ENCODE measurements at regions not wholly inside any gene's neighbourhood (a gene's known extent, or its start where the extent isn't known, plus 50 kb on each side); places are given as distances from the start of the nearest gene placed in this dataset.

- no peak for DNase-seq (ENCODE audit: low read depth)
- no peak for TF ChIP-seq MYC (IDR thresholded peaks at IDR 0.05; ENCODE audit: low read depth, low read length)
- TF ChIP-seq, protein P1, sequence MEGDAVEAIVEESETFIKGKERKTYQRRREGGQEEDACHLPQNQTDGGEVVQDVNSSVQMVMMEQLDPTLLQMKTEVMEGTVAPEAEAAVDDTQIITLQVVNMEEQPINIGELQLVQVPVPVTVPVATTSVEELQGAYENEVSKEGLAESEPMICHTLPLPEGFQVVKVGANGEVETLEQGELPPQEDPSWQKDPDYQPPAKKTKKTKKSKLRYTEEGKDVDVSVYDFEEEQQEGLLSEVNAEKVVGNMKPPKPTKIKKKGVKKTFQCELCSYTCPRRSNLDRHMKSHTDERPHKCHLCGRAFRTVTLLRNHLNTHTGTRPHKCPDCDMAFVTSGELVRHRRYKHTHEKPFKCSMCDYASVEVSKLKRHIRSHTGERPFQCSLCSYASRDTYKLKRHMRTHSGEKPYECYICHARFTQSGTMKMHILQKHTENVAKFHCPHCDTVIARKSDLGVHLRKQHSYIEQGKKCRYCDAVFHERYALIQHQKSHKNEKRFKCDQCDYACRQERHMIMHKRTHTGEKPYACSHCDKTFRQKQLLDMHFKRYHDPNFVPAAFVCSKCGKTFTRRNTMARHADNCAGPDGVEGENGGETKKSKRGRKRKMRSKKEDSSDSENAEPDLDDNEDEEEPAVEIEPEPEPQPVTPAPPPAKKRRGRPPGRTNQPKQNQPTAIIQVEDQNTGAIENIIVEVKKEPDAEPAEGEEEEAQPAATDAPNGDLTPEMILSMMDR (IDR thresholded peaks at IDR 0.05; ENCODE audit: low read depth, low read length): no peak
- no peak for TF ChIP-seq MAX (IDR thresholded peaks at IDR 0.05; ENCODE audit: low read depth, low read length)
- no peak for TF ChIP-seq POLR2A (IDR thresholded peaks at IDR 0.05; ENCODE audit: extremely low read depth, insufficient read length)
- H3K4me3 ChIP-seq (ENCODE audit: low read depth, low read length): no peak overlapping the region
These were observed 66.5 kb upstream of the NPAS2 start for GRCh38 chr2:100753444-100753843.

DNA sequence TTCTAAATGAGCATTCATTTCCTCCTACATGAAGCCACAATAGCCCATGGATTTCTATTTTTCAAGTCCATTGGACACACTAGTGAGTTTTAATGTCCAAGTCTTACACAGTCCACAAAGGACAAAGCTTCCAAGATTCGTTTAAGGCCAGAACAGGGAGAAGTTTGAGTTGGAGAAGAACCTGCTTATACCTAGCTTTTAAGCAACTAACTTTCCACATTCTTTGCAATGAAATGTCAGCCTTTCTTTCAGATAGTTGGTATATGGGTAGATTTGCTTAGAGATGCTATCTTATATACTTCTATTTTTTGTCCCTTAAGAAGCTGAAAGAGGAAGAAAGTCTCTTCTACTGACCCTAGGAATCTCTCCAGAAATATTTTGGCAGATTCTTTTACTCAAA lies 66.1 kb upstream of the NPAS2 start:
- no peak for DNase-seq (ENCODE audit: low read depth)
- TF ChIP-seq, protein P1 (IDR thresholded peaks at IDR 0.05; ENCODE audit: low read depth, low read length): no peak
- TF ChIP-seq POLR2A (IDR thresholded peaks at IDR 0.05; ENCODE audit: extremely low read depth, insufficient read length): no peak
- no peak for TF ChIP-seq MAX (IDR thresholded peaks at IDR 0.05; ENCODE audit: low read depth, low read length)
- no peak for TF ChIP-seq MYC (IDR thresholded peaks at IDR 0.05; ENCODE audit: low read depth, low read length)
- H3K4me3 ChIP-seq (ENCODE audit: low read depth, low read length): no peak overlapping the region

GRCh38 chr2:100754951-100755350 lies 65.0 kb upstream of the NPAS2 start:
- no peak overlapping the region for H3K4me3 ChIP-seq (ENCODE audit: low read depth, low read length)
- no peak for DNase-seq (ENCODE audit: low read depth)
- TF ChIP-seq POLR2A (IDR thresholded peaks at IDR 0.05; ENCODE audit: extremely low read depth, insufficient read length) (no peak), MAX (IDR thresholded peaks at IDR 0.05; ENCODE audit: low read depth, low read length) (no peak), MYC (IDR thresholded peaks at IDR 0.05; ENCODE audit: low read depth, low read length) (no peak)
- TF ChIP-seq, protein P1 (IDR thresholded peaks at IDR 0.05; ENCODE audit: low read depth, low read length): no peak

DNA sequence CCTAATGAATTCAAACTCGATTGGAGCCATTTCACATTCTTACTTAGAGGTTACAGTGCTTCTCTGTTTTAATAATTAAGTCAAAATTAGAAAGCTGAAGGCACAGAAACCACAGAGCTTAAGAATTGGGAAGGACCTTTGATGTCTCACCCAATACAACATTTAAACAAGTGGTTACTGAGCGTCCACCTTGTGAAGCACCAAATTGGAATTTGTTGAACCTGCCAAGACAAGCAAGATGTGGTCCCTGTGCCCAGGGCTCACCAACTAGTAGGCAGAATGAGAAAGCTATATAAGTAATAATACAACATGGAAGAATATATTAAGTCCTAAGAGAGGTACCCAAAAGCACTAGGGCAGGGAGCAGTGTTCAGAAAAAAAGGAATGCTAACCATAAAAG lies 64.5 kb upstream of the NPAS2 start:
- H3K4me3 ChIP-seq (ENCODE audit: low read depth, low read length): no peak overlapping the region
- TF ChIP-seq, protein P1 (IDR thresholded peaks at IDR 0.05; ENCODE audit: low read depth, low read length): no peak
- TF ChIP-seq MAX (IDR thresholded peaks at IDR 0.05; ENCODE audit: low read depth, low read length) (no peak), POLR2A (IDR thresholded peaks at IDR 0.05; ENCODE audit: extremely low read depth, insufficient read length) (no peak), MYC (IDR thresholded peaks at IDR 0.05; ENCODE audit: low read depth, low read length) (no peak)
- DNase-seq (ENCODE audit: low read depth): no peak

- no peak for TF ChIP-seq POLR2A (IDR thresholded peaks at IDR 0.05; ENCODE audit: extremely low read depth, insufficient read length)
- no peak for TF ChIP-seq MYC (IDR thresholded peaks at IDR 0.05; ENCODE audit: low read depth, low read length)
- TF ChIP-seq, protein P1 (IDR thresholded peaks at IDR 0.05; ENCODE audit: low read depth, low read length): no peak
- TF ChIP-seq MAX (IDR thresholded peaks at IDR 0.05; ENCODE audit: low read depth, low read length): no peak
- no peak overlapping the region for H3K4me3 ChIP-seq (ENCODE audit: low read depth, low read length)
- no peak for DNase-seq (ENCODE audit: low read depth)
These were observed 63.2 kb upstream of the NPAS2 start for GRCh38 chr2:100756704-100757103.

All from NB4 (cell line).